ENCODE measurements at regions not wholly inside any gene's neighbourhood (a gene's known extent, or its start where the extent isn't known, plus 50 kb on each side); places are given as distances from the start of the nearest gene placed in this dataset.

DNA sequence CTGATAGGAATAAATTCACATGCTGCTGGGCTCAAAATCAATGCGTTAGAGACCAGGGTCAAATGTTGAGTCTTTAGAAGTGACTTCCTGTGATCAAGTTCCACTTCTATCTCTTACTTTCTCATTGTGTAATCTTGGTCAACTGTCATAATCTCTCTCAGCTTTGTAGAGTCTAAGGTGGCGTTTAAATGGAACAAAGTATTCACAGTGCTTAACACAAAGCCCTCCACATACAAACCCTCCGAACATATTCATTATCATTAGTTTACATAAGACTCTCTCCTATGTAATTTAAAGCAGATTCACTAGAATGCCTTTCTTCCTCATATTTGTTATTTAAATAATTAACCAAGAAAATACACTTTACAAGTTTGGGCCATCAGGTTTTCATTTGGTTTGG is 1044.1 kb downstream of the EFNB2 start:
- no peak for DNase-seq

DNA sequence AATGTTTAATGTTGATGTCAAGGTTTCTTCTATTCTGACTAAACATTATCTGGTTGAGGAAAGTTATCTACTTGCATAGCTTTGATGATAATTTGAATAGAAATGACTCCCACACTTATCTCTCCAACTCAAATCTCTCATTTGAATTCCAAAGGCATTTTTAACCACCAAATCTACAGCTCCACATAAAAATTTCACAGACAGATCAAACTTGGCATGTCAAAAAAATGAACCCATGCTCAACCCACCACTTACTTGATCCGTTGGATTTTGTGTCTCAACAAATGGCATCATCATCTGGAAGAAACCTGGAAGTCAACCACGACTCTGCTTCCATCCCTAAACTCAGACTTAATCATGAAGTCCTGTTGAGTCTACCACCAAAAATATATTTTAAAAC is 1050.4 kb downstream of the EFNB2 start:
- no peak for DNase-seq

DNA sequence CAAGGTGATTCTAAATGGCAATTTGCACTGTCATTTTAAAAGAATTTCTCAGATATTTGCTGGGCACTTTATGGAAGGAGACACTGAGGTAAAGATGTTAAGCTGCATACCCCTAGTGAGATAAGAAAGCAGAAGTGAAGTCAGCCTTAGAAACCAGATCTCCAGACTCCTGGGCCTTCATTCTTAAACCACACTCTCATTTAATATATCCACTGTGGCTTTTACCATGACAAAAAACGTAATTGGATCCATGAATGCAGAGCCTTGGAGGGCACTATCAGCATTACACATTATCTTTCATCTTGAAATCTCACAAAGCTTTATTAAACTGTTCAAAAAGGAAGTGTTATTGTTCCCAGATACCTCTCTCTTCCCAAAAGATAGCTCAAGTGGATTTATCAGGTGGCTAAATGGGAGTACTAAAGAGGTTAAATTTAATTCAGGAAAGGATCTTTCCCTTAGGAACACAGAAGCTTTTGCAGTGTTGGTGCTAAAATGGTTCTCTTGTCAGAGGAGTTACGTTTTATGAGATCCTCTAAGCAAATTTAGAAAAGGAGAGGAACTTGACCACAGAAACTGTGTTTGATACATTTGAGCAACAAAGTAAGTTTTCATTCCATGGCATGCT is 1060.4 kb downstream of the EFNB2 start:
- DNase-seq, result no peak

DNA sequence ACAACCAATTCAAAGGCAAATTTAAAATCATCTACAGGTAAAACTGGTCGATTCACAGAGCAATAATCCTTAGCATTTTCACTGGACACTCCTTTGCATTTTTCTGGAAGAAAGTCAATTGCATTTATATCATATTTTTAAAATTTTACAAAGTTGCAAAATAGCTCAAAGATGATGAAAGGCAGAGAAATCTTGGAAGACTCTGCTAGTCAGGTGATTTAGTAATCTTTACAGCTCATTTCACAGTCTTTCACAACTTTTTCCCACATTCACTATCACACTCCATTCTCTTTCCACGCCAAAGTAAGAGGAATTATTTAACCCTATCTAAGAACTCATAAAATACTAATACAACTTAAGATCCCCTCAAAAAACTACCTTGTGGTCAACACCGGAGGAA is 1063.8 kb downstream of the EFNB2 start:
- DNase-seq, result no peak

DNA sequence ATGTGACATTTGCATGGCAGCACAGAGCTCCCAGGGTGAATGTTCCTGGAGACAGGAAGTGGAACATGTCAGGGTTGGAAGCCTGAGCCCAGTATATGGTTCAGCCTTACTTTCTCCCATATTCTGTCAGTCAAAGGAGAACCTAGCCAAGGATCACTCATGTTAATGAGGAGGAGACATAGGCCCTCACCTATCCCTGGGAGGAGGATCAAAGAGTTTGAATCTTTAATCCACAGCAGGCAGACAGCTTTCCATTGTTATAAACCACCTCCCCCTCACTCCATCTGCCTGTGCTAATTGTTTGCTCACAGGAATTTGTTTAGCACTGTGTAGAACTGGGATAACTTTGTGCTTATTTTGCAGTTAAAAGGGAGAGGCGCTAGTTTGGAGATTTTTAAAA is 1069.1 kb downstream of the EFNB2 start:
- no peak for DNase-seq

DNA sequence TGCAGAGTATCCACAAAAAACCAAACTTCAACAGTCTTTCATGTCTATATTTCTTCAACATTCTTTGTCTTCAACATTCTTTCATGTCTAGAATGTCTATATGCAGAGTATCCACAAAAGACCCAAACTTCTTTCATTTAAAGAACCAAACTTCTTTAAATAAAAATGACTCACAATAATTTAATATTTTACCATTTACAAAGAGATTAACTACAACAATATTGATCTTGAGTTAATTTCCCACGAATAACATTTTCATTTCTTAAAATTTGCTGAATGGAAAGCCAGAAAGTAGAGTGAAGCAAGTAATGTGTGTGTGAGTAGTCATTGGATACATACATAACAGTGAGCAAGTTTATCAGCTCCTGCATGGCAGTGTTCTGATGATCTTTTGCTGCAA is 1069.7 kb downstream of the EFNB2 start, which contains the start of gene DAOA:
Gene DAOA (plus strand): TSS at position 301 of the 400 bp plus-strand sequence.
- no peak for DNase-seq

DNA sequence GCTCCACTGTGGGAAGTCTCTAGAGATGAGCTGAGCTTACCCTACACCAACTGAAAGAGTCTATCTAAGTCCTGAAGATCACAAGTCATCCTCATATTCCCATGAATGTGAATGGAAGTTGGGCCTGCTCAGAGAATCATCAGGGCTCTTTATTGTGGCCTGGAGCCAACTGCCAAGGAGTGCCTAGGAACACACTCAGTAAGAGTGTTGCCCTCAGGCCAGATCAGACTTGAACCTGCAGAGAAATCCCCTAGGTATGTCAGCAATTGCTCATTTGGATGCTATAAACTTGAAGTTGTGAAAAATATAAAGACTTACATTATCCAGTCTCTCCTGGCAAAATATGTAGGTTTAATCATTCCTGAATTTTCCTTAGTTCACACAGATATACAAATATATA is 1070.2 kb downstream of the EFNB2 start:
- DNase-seq, result no peak

DNA sequence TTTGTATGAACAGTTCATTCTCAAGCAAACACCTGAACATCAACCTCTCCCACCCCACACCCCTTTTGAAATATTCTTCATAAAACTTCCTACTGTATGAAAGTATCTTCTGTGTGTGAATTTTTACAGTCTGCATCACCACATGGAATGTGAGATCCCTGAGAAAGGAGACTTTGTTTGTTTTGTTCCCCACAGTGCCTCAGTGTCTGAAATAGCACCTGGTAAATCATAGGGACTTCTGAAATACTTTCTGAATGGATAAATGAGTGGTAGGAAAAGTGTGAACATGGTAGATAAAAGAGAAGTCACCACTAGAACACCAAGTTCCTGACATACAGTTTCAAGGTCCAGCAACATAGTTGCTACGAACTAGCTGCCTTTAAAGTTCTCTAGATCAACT is 1071.2 kb downstream of the EFNB2 start:
- no peak for DNase-seq

DNA sequence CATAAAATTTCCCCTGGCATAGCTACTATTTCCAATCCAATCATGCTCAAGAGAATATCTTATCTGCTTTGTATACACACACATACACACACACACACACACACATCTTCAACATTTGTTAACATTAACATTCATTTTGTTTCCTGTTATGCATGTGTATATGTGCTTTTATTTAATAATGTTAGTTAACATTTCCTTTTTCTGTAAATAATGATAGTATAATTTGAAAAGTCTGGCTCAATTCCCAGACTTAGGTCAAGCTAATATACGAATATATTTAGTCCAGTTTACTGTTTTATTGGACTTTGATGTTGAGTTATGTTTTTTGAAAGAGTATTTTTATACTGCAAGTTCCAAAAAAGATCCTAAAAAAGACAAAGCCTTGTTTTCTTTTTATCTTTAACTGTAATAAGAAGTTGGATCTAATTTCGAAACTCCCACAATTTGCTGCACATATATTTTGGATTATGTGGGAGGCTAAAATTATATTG is 1072.4 kb downstream of the EFNB2 start:
- no peak for DNase-seq

DNA sequence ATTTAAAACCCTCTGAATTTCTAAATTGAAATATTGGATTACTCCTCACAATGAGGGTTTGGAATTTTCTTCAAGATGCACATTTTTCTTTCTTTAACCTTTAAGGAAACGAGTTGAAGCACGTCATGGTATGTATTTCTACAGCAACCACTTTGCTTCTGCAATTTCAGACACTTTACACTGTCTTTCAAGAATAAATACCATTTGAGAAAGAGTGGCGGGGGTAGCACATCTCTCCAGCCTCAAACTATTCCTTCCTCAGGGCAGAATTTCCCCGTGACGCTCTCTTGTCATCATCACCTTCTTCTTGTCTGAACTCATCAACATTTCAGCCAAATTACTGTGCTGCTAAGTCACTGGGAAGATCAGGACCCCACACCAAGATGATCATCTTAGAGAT is 1073.4 kb downstream of the EFNB2 start:
- DNase-seq, result no peak

DNA sequence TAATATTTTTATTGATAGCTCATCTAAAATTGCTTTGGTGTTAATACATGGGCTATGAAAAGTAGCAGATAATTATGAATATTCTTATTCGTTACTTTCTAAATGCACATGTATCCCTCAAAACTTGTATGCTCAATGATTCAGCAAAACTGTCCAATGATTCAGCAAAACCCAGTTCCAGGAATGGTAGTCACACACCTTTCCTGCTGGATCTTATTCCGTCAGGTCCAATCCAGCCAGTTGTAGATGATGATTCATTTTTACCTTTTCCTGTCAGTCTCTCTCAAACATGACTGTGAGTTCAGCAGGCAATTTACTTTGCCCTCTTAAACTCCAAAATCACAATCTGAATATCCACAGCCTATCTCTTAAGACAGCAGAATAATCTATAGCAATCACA is 1082.6 kb downstream of the EFNB2 start:
- no peak for DNase-seq

DNA sequence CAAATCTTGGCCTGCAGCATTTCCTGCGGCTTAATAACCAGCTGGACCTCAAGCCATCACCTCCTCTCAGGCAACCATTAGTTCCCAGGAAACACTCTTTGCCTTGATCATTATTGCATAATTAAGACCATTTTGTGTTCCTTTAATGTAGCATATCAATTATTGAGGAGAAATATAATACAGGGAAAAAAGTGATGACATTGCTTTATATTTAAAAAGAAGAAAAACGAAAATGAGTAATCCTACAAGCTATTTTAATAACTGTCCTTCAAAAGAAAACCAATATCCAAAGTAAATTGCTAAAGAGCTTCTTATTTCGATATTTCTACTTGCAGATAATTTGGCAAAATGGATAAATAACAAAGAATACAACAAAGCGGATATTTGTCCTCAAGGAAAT is 1084.7 kb downstream of the EFNB2 start:
- DNase-seq, result no peak

DNA sequence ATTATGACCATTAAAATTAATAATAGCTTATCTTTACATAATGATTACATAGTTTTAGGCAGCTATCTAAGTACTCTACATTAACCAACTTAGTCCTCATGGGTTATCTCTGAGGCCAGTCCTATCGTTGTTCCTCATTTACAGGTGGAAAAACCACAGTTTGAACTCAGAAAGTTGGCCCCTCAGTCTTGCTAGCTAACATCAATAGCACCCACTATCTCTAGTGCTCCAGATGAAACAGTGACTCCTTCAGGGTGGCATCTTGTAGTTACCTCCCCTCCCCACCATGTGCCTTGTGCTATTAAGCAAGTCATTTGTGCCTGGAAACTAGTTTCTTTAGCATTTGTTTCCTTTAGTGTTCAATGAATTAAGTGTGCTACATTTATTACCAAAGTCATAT is 1086.7 kb downstream of the EFNB2 start:
- no peak for DNase-seq

DNA sequence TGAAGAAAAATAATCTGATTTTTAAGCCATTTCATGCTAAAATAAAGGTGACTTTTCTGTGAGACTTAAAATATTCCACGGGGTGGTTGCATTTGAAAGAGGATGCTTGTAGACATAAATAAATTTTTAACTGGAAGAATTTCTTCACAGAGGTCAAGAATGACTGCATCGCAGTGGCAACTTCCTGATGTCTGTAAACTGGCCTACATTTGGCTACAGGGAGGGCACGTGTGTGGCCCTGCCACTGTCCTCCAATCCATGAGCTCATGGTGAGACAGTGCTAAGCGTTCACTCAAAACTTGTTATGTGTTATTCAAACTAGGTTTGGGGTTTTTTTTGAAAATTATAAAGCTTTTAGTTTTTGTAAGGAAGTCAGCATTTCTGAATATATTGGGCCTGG is 1089.3 kb downstream of the EFNB2 start:
- no peak for DNase-seq

DNA sequence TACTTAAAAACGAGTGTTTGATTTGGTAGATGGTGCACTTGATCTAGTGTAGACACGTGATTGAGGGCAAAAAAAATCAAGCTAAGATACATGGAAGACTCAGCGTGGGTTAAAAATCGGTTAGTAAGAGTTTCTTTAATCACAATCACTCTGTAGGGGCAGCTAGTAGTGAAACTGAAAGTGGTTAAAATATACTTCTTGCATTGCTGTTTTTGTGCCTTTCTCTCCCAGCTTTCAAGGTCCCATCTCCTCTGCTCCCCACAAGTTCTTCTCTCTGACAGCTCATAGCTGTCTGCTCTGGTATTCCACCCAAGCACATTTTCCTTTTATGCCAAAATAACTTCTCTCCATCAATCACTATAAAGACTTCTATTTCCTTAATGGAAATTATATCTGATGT is 1089.7 kb downstream of the EFNB2 start:
- no peak for DNase-seq

DNA sequence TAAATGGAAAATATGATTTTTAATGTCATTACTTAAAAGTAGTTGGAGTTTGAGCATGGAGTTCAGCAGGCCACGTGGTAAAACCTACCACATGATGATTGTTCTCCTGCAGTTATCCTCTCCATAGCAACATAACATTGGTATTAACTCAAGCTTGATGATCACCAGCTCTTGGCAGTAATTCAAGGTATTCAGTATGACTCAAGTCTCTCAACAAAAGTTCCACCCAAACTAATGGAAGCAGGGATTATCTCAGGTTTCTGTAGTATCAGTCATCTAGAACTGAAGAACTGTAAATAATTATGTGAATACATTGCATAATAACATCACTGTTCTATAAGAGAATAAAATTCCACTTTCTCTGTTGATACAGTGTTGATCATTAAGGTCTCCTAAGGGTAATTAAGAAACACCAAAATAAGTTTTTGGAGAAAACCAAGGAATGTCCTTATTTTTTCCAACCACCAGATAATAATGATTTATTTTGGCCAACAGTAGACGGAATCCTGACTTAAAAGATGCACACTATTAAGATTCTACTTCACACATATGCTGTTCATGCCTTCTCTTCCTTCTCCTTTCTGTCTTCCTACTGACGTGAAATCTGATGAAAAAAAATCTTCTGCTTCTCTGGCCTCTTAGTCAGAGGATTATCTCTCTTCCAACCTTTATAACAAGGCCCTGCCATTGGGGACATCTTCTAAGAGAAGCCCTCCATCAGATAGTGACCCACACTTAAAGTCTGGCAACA is 1092.3 kb downstream of the EFNB2 start:
- no peak for DNase-seq

DNA sequence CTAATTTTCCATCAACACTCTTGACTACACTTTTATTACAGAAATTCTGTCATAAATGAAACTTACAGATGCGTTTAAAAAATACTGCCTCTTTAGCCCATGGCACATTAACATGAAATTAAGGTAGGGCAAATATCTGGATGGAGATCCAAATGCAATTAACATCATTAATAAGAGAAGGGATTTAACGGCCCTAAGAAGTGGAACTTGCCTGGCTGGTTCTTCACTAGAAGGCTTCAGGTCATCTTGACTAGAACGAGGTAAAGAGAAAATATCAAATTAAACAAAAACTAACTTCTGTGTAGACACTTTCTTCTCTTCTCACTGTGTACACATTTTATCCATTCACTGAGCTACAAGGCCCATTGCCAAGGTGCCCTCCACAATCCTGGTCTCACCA is 1093.4 kb downstream of the EFNB2 start:
- DNase-seq, result no peak

DNA sequence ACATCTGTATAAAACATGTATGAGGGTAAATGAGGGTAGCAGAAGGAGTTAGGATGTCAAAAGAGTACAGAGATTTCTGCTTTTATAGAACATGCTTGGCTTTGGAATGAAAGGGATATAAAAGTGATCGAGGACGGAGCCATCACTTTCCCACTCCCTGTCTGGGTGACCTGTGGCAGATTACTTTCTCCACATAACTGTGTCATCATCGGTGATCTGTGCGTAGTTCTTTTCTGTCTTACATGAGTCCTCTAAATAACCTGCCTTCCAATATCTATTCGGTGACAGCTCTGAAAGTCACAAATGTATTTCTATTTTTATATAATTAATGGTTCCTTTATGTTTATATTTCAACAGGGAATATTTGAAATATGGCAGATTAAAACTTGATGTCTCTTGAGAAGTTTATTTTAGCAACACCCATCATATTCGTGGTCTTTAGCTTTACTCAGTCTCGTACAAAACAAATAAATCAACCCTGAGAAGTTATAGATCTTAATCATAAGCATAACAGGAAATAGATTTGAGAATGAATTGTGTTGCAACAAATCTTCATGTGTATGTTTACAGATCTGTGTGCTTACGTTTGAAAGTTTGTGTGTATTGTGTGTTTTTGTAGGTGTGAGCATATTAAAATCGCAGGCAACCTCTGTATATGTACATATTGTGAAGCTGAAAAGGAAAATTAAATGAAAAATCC is 1094.3 kb downstream of the EFNB2 start:
- no peak for DNase-seq

DNA sequence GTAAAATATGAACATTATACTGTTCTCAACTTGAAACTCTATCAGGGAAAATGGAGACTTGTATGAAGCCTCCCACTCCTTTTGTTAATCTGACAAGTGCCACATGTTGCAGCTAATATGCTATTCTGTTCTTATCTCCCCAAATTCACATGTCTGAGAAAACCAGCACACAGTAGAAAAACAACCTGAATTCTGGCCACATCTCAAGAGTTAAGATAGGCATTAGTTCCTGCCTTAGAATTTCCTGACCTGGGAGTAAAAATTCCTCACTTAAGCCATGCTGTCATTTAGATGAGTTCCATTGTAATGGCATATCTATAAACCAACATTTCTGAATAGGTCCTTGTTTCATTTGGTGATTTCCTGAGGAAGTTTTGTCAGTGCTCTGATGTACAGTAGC is 1098.5 kb downstream of the EFNB2 start:
- DNase-seq, result no peak

DNA sequence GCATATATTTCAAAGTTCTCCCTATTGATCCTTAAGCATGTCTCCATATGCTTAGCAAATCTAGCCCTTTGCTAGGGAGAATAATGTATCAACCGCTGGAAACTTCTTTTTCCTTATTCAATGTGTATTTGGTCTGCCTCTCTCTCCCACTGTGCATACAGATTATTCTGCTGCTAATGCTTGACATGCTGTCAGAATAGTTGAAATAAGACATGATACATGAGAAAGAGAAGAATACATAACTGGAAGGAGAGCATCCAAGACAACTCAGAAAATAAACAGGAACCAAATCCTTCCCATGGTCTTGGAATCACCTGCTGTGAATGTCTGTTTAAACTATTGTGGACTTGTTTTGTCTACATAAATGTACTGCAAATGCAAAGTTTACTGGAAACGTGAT is 1103.0 kb downstream of the EFNB2 start:
- no peak for DNase-seq

DNA sequence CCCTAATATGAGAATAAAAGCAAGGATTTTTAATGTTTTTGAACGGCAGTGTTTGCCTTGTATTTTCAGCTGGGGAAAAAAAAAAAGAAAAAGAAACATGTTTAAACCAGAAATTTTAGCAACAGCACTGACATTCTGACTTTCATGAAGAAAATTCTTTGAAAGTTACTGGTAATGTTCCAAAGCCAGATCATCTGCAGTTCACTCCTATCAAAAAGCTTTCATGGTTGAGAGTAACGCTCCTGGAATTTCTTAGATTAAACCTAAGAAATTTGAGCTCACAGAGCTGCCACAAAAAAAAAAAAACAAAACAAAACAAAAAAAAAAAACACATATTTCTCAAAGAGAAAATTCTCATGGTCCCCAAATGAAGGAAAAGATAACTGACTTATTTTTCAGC is 1106.7 kb downstream of the EFNB2 start:
- DNase-seq, result no peak

DNA sequence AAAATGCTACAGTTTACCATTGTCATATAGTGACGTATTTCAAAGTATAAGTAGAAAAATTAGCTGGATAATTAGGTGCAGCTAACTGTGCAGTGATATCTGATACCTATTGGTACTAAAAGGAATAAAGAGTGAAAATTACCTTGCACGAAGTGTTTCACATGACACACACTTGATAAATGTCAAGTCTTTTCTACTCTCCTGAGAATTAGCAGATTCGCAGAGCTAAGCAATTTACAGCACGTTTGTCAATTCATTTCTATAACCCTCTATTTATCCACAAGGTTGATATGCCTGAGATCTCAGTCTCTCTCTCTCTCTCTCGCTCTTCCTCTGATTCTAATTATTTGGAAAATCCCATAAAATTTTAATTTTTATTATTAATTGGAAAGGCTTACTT is 1109.0 kb downstream of the EFNB2 start:
- no peak for DNase-seq

DNA sequence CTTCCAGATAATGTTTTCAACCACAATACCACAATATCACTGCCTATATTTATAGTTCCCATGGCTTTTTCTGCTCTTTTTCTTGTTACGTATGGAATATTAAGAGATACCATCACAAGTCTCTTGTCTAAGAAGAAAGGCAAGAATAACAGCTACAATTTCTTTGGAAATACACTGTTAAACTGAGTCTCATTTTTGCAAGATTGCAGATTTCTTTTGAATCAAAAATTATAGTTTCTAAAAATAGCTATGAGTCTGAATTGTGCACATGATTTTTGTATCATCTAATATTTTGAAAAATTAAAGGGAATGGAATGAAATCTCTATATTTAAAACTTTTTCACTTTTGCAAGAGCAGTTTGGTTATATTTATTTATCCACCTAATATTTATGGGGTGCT is 1120.8 kb downstream of the EFNB2 start:
- DNase-seq, result no peak

DNA sequence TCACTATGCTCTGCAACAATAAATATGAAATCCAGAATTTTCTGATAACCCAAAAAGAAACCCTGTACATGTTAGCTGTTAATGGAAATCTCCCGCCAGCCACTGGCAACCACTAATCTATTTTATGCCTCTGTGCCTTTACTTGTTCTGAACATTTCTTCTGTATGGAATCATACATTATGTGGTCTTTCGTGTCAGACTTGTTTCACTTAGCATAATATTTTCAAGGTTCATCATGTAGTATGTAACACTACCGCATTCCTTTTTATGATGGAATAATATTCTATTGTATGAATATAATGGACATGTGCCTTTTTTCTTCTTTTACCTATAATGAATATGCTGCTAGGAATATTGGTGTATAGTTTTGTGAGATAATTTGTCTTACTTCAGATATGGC is 1123.3 kb downstream of the EFNB2 start:
- DNase-seq, result no peak

All from KG1 (cell line).